ENCODE measurements at regions not wholly inside any gene's neighbourhood (a gene's known extent, or its start where the extent isn't known, plus 50 kb on each side); places are given as distances from the start of the nearest gene placed in this dataset.

DNA sequence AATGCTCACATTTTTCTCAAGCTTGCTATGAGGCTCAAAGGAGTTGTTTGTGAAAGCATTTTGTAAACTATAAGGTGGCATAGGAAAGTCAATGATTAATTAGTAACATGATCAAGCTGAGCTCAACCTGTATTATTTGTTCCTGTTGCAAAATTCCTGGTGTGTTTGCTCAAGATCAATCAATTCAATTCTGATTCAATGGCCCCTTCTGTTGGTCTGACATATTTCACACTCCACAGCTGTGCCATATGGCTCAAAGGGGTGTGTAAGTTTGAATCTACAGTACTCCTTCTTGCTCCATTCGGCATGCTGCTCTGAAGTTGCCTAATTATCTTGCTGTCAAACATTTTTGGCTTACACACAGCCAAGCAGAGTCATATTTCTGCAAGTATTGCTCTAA, 341.6 kb upstream of the LRP1B start:
- no peaks in the 10 kb centered on the region for H3K36me3 ChIP-seq
- WGBS, 2 donors = 25 to 61% methylated on average over 1 of the region's 1 CpG
- no peaks in the 10 kb centered on the region for H3K9me3 ChIP-seq
- no peak for TF ChIP-seq EP300 (IDR thresholded peaks at IDR 0.05)
- TF ChIP-seq POLR2AphosphoS5 (IDR thresholded peaks at IDR 0.05) = no peak
- TF ChIP-seq, protein P1, sequence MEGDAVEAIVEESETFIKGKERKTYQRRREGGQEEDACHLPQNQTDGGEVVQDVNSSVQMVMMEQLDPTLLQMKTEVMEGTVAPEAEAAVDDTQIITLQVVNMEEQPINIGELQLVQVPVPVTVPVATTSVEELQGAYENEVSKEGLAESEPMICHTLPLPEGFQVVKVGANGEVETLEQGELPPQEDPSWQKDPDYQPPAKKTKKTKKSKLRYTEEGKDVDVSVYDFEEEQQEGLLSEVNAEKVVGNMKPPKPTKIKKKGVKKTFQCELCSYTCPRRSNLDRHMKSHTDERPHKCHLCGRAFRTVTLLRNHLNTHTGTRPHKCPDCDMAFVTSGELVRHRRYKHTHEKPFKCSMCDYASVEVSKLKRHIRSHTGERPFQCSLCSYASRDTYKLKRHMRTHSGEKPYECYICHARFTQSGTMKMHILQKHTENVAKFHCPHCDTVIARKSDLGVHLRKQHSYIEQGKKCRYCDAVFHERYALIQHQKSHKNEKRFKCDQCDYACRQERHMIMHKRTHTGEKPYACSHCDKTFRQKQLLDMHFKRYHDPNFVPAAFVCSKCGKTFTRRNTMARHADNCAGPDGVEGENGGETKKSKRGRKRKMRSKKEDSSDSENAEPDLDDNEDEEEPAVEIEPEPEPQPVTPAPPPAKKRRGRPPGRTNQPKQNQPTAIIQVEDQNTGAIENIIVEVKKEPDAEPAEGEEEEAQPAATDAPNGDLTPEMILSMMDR (IDR thresholded peaks at IDR 0.05) = no peak
- no peak overlapping the region for H3K27ac ChIP-seq
- H3K4me1 ChIP-seq = no peaks in the 10 kb centered on the region
- H3K4me3 ChIP-seq = no peak overlapping the region
- ATAC-seq (ENCODE audit: low FRiP score in 2 of 2) (no peak), DNase-seq (no peak)
- no peaks in the 10 kb centered on the region for H3K27me3 ChIP-seq

DNA sequence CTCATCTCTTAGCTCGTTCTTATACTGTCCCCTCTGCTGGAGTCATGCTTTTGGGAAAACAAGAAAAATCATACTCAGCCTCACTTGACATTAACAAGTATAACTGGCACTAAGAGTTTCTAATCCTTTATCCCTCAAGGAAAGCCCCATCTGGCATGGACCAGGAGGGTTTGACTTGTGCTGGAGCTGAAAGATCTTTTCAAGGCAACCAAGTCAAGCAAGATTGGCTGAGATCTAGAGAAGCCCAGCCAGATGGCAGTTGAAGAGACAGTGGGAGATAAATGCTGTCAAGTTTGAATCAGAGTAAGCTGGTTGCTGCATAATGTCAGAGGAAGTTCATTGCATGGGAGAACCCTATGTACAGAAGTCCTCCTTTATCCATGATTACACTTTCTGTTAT, 336.5 kb upstream of the LRP1B start:
- TF ChIP-seq POLR2A (IDR thresholded peaks at IDR 0.05) (no peak), POLR2AphosphoS5 (IDR thresholded peaks at IDR 0.05) (no peak), EP300 (IDR thresholded peaks at IDR 0.05) (no peak)
- TF ChIP-seq, protein P1 (IDR thresholded peaks at IDR 0.05) = no peak
- ATAC-seq (ENCODE audit: low FRiP score in 2 of 2) (no peak), DNase-seq (no peak)
- 56 to 73% methylated on average over 1 of the region's 1 CpG for WGBS, 2 donors
- no peak overlapping the region for H3K4me3 ChIP-seq
- no peaks in the 10 kb centered on the region for H3K4me1 ChIP-seq
- H3K9me3 ChIP-seq = no peaks in the 10 kb centered on the region
- no peaks in the 10 kb centered on the region for H3K27me3 ChIP-seq
- H3K36me3 ChIP-seq = no peaks in the 10 kb centered on the region
- H3K27ac ChIP-seq = no peak overlapping the region

DNA sequence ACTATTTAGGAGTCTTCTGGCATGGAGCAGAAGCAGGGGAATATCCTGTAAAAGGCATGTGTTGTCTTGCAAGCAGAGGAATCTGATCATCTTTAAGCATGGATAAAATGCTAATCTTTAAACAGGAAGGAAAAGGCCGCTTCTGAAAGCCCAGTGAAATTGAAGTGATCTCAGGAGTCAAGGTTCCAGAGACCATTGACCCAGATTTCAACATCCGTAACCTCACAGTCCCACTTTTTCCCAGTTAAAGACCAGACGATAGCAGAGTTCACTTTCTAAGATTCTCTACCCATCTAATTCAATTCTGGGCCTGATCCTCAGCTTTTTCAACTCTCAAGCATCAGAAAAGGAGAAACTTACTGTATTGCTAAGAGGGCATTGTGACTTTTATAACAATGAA, 332.2 kb upstream of the LRP1B start:
- no peaks in the 10 kb centered on the region for H3K4me1 ChIP-seq
- WGBS, 2 donors = 75 to 89% methylated on average over 3 of the region's 3 CpGs
- H3K9me3 ChIP-seq = no peaks in the 10 kb centered on the region
- H3K4me3 ChIP-seq = no peak overlapping the region
- TF ChIP-seq POLR2A (IDR thresholded peaks at IDR 0.05) (no peak), EP300 (IDR thresholded peaks at IDR 0.05) (no peak), POLR2AphosphoS5 (IDR thresholded peaks at IDR 0.05) (no peak)
- TF ChIP-seq, protein P1 (IDR thresholded peaks at IDR 0.05) = no peak
- H3K27ac ChIP-seq = no peak overlapping the region
- no peaks in the 10 kb centered on the region for H3K27me3 ChIP-seq
- ATAC-seq (ENCODE audit: low FRiP score in 2 of 2) (no peak), DNase-seq (no peak)
- H3K36me3 ChIP-seq = no peaks in the 10 kb centered on the region

DNA sequence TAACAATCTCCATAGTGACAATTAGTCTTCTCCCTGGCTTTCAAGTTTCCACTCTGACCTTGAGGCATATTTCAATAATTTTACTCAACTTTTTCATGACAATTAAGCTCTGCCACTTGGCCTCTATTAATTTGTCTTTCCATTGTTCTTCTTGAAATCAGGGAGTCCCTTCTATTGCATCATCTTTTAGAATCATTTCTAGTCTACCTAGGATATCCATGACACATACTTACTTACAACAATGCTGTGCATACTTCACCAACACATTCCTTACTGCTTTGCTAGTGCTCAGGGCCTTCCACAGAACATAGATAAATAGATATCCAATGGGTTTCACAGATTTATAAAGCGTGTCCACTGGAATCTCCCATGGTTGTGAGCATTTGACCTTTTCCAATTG, 331.5 kb upstream of the LRP1B start:
- WGBS, 2 donors = 79 to 91% methylated on average over 1 of the region's 1 CpG
- Histone ChIP-seq H3K36me3 (no peaks in the 10 kb centered on the region), H3K27ac (no peak overlapping the region), H3K9me3 (no peaks in the 10 kb centered on the region), H3K27me3 (no peaks in the 10 kb centered on the region), H3K4me3 (no peak overlapping the region), H3K4me1 (no peaks in the 10 kb centered on the region)
- DNase-seq (no peak), ATAC-seq (ENCODE audit: low FRiP score in 2 of 2) (no peak)
- TF ChIP-seq POLR2A (IDR thresholded peaks at IDR 0.05) (no peak), POLR2AphosphoS5 (IDR thresholded peaks at IDR 0.05) (no peak), EP300 (IDR thresholded peaks at IDR 0.05) (no peak)
- TF ChIP-seq, protein P1 (IDR thresholded peaks at IDR 0.05) = no peak

DNA sequence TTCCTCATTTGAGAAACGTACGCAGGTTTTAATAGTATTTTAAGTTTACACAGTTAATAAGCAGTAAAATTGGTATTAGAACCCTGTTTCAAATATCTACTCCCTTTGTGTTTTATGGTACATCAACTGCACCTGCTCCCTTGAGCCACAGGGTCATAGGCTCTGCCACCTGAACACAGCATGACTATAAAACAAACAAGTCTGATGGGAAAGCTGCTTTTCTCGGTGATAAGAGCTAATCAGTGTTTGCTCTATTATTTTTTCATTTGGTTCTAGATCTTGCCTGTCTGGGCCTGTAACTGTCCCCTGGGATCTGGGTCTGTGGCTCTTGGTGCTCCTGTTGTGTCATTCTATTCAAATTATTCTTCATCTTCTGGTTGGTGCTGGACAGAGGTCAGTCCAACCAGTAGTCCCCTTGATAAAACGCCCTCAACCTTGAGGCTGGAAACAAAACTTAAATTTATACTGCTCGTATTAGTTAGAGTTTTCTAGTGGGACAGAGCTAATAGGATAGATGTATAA, 314.8 kb upstream of the LRP1B start:
- H3K27me3 ChIP-seq = no peaks in the 10 kb centered on the region
- WGBS, 2 donors = 75 to 80% methylated on average over 5 of the region's 5 CpGs

More for the DNA sequence above, 314.8 kb upstream of the LRP1B start:
- no peaks in the 10 kb centered on the region for H3K36me3 ChIP-seq
- no peak for TF ChIP-seq POLR2AphosphoS5 (IDR thresholded peaks at IDR 0.05)
- TF ChIP-seq EP300 (IDR thresholded peaks at IDR 0.05) = no peak
- TF ChIP-seq, protein P1 (IDR thresholded peaks at IDR 0.05) = no peak
- TF ChIP-seq POLR2A (IDR thresholded peaks at IDR 0.05) = no peak
- H3K9me3 ChIP-seq = no peaks in the 10 kb centered on the region
- no peak for DNase-seq
- no peaks in the 10 kb centered on the region for H3K4me1 ChIP-seq
- no peak for ATAC-seq (ENCODE audit: low FRiP score in 2 of 2)
- H3K27ac ChIP-seq = no peak overlapping the region
- no peak overlapping the region for H3K4me3 ChIP-seq

All from upper lobe of left lung (tissue), 6 donors.